CD4-positive, alpha-beta T cell (primary cell): ENCODE measurements at regions not wholly inside any gene's neighbourhood (a gene's known extent, or its start where the extent isn't known, plus 50 kb on each side); places are given as distances from the start of the nearest gene placed in this dataset.

Experiments used
- ATAC-seq: fragments of 200-7000 bp; cut with Tn5 transposase; one replicate; pipeline ENCODE4 v1.10.0; 2022; ENCODE audit warnings: mild to moderate bottlenecking; ENCODE audit not compliant: poor library complexity
- CTCF ChIA-PET: fragments of 350-600 bp; sonication (Branson Sonifier 250); formaldehyde crosslinking; loops from one replicate; lab custom pipeline; 2021; ENCODE audit warnings: antibody characterized with exemption, inconsistent platforms; lab: Charles Lee
- POLR2A ChIA-PET: fragments of 350-600 bp; sonication (Branson Sonifier 250); formaldehyde crosslinking; loops from one replicate; lab custom pipeline; 2021; ENCODE audit warnings: antibody characterized with exemption, inconsistent platforms; lab: Charles Lee
- DNase-seq, 14 experiments: peaks; one replicate each; pipeline ENCODE4 v3.0.0-alpha.2; 2013 to 2020; ENCODE audit warnings: mixed read lengths in 2 of 14
- H3K27ac ChIP-seq, 2 donors: one replicate each; pipeline versions ENCODE4 v1.5.1 to v1.7.0; 2013; ENCODE audit warnings: low read length in 2 of 2, low read depth in 1 of 2, mild to moderate bottlenecking in 1 of 2
- H3K27me3 ChIP-seq, 2 experiments: 1 replicate in 1 of 2; 2 replicates in 1 of 2; pipeline versions ENCODE4 v1.6.1 to v1.7.0; 2013; ENCODE audit warnings: low read length in 2 of 2, control low read depth in 1 of 2, mild to moderate bottlenecking in 1 of 2, moderate library complexity in 1 of 2; ENCODE audit not compliant: insufficient read depth in 2 of 2, control insufficient read depth in 1 of 2
- H3K36me3 ChIP-seq: one replicate; pipeline ENCODE4 v1.6.1; 2013; ENCODE audit warnings: low read length, control low read depth; ENCODE audit not compliant: insufficient read depth
- H3K4me1 ChIP-seq: one replicate; pipeline ENCODE4 v1.6.1; 2013; ENCODE audit warnings: low read length, control low read depth; ENCODE audit not compliant: insufficient read depth
- H3K4me3 ChIP-seq: one replicate; pipeline ENCODE4 v1.5.1; 2013; ENCODE audit warnings: mild to moderate bottlenecking, low read length, moderate library complexity
- H3K9me3 ChIP-seq, 2 experiments: 1 replicate in 1 of 2; 2 replicates in 1 of 2; pipeline versions ENCODE4 v1.6.1 to v1.7.0; 2013; ENCODE audit warnings: low read length in 2 of 2, mild to moderate bottlenecking in 2 of 2, control low read depth in 1 of 2, moderate library complexity in 1 of 2; ENCODE audit not compliant: control insufficient read depth in 1 of 2, insufficient read depth in 1 of 2
- H3K27ac Mint-ChIP-seq: one replicate; pipeline ENCODE4 v1.8.0; 2020; ENCODE audit warnings: mixed read lengths
- H3K27me3 Mint-ChIP-seq: one replicate; pipeline ENCODE4 v1.8.0; 2021; ENCODE audit warnings: mixed read lengths
- H3K36me3 Mint-ChIP-seq: one replicate; pipeline ENCODE4 v1.8.0; 2021; ENCODE audit warnings: low read depth, mixed read lengths
- H3K4me1 Mint-ChIP-seq: one replicate; pipeline ENCODE4 v1.8.0; 2021; ENCODE audit warnings: low read depth, mixed read lengths
- H3K4me3 Mint-ChIP-seq: one replicate; pipeline ENCODE4 v1.8.0; 2020; ENCODE audit warnings: mild to moderate bottlenecking, mixed read lengths
- H3K9me3 Mint-ChIP-seq: one replicate; pipeline ENCODE4 v1.8.0; 2020; ENCODE audit warnings: mixed read lengths
- intact Hi-C, 2 experiments: fragments of 100-400 bp; cut with DNase I in 1 of 2; cut with micrococcal nuclease in 1 of 2; formaldehyde crosslinking; loops; one replicate each; pipeline versions ENCODE4 v1.15.1 to v1.9.0; 2023 to 2025; cut with DNase I, micrococcal nuclease
- TF ChIP-seq, protein P1 (sequence below): fragments of 200-600 bp; IDR thresholded peaks from one replicate; pipeline ENCODE4 v1.8.0; 2022; ENCODE audit warnings: antibody characterized with exemption, mild to moderate bottlenecking

DNA sequence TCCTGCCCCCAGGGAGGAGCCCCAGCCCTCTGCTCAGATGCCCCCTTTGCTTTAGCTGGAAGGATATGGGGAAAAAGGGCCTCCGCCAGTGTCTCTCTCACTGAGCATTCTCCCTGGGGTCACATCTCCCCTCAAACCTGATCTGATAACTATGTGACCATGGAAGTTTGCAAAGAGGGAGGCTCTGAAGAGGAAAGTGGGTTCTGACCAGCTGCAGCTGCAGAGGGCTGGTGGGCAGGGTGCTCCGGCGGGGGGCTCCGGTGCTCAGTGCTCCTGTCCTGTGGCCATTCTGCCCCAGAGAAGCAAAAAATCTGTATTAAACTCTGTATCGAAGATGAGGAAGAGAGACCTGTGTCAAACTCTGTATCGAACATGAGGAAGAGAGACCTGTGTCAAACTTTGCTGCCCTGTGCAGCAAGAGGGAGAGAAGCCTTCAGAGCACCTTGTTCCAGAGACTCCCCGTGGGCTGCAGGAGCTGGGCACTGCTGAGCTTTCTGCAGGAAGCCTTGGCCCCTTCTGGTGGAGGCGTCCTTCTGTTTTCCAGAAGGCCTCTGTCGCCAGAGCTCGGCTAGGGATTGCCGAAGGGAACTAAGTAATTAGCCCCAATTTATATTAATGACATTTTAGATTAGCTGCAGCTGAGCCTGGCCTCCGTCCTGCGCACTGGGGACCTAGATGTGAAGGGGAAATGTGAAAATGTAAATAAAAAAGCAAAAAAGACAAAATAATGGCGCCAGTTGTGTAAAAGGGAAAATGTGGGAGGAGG is 186.2 kb upstream of the C1orf174 start:
- CTCF ChIA-PET: no interaction called here
- TF ChIP-seq, protein P1, sequence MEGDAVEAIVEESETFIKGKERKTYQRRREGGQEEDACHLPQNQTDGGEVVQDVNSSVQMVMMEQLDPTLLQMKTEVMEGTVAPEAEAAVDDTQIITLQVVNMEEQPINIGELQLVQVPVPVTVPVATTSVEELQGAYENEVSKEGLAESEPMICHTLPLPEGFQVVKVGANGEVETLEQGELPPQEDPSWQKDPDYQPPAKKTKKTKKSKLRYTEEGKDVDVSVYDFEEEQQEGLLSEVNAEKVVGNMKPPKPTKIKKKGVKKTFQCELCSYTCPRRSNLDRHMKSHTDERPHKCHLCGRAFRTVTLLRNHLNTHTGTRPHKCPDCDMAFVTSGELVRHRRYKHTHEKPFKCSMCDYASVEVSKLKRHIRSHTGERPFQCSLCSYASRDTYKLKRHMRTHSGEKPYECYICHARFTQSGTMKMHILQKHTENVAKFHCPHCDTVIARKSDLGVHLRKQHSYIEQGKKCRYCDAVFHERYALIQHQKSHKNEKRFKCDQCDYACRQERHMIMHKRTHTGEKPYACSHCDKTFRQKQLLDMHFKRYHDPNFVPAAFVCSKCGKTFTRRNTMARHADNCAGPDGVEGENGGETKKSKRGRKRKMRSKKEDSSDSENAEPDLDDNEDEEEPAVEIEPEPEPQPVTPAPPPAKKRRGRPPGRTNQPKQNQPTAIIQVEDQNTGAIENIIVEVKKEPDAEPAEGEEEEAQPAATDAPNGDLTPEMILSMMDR: no peak
- Histone ChIP-seq H3K9me3 (peaks cover 0 to 35% of the 10 kb centered on the region in 2 experiments), H3K4me3 (no peak overlapping the region), H3K27ac (no peak overlapping the region), H3K36me3 (no peaks in the 10 kb centered on the region), H3K4me1 (no peaks in the 10 kb centered on the region), H3K27me3 (no peaks in the 10 kb centered on the region)
- no peaks in the 10 kb centered on the region for H3K36me3 Mint-ChIP-seq
- no peak overlapping the region for H3K4me3 Mint-ChIP-seq
- intact Hi-C loops: no loop called here
- no peak for DNase-seq
- H3K27ac Mint-ChIP-seq: no peak overlapping the region
- no peak for ATAC-seq
- H3K27me3 Mint-ChIP-seq: no peaks in the 10 kb centered on the region
- no peaks in the 10 kb centered on the region for H3K4me1 Mint-ChIP-seq
- POLR2A ChIA-PET: no interaction called here
- no peaks in the 10 kb centered on the region for H3K9me3 Mint-ChIP-seq

DNA sequence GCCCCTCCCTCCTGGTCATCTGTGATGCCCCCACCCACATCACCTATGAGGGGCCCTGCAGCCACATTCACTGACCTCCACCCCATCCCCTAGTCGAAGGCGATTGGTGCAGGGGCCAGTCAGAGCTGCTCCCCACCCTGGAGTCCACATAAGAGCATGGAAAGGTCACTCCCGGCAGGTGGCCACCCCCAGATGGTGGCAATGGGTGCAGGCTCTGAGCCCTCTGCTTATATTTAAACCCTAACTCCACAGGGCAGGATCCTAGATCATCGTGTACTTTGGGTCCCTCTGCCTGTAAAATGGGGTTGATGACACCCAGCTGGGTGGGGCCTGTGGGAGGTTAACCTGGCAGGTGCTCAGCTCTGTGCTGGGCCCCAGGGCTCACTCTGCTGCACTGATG is 186.8 kb upstream of the C1orf174 start:
- ATAC-seq (no peak), DNase-seq (no peak)
- Mint-ChIP-seq H3K27me3 (no peaks in the 10 kb centered on the region), H3K4me3 (no peak overlapping the region), H3K36me3 (no peaks in the 10 kb centered on the region), H3K27ac (no peak overlapping the region), H3K4me1 (no peaks in the 10 kb centered on the region), H3K9me3 (no peaks in the 10 kb centered on the region)
- Histone ChIP-seq H3K36me3 (no peaks in the 10 kb centered on the region), H3K27ac (no peak overlapping the region), H3K4me1 (no peaks in the 10 kb centered on the region), H3K4me3 (no peak overlapping the region), H3K9me3 (peaks cover 0 to 35% of the 10 kb centered on the region in 2 experiments), H3K27me3 (no peaks in the 10 kb centered on the region)
- intact Hi-C loops: no loop called here
- POLR2A ChIA-PET: no interaction called here
- CTCF ChIA-PET: no interaction called here
- TF ChIP-seq, protein P1: no peak

DNA sequence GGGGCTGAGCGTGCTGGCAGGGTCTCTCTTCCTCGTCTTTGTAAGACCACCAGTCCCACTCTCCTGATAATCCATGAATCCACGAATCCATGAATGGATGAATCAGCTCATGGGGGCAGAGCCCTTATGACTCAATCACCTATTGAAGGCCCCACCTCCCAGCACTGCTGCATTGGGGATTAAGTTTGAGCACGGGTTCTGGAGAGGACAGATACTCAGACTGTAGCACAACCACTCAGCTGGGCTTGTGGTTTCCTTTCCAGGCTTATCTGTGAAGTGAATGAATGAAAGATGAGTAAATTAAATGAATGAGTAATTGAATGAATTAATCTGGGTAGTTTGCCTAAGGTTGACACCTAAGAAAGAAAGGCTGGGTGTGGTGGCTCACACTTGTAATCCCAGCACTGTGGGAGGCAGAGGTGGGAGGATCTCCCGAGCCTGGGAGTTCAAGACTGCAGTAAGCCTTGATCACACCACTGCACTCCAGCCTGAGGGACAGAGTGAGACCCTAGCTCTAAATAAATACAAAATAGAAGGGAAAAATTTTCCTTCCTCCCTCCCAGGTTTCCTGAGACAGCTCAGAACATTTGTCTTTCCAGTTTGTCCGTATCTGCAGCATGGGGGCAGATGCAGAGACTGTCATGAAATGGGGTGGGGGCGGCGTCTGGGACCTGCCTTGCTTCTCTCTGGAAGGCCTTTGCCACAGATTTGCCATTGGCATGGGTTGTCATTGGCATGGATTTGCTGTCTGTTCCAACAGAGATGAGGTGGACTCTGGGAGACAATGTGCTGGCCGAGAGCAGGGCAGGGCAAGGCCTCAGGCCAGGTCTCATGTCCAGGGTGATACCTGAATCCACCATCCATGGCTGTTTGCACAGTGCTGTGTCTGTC is 187.7 kb upstream of the C1orf174 start:
- POLR2A ChIA-PET: no interaction called here
- intact Hi-C loops: no loop called here
- no peaks in the 10 kb centered on the region for H3K27me3 Mint-ChIP-seq

More for the DNA sequence above, 187.7 kb upstream of the C1orf174 start:
- no peak overlapping the region for H3K4me3 Mint-ChIP-seq
- ATAC-seq: no peak
- H3K27ac Mint-ChIP-seq: no peak overlapping the region
- H3K9me3 Mint-ChIP-seq: peaks cover under 1% of the 10 kb centered on the region
- no peaks in the 10 kb centered on the region for H3K36me3 Mint-ChIP-seq
- Histone ChIP-seq H3K27ac (no peak overlapping the region), H3K9me3 (peaks cover 0 to 38% of the 10 kb centered on the region in 2 experiments), H3K4me3 (no peak overlapping the region), H3K27me3 (no peaks in the 10 kb centered on the region), H3K4me1 (no peaks in the 10 kb centered on the region), H3K36me3 (no peaks in the 10 kb centered on the region)
- DNase-seq: no peak
- CTCF ChIA-PET: no interaction called here
- TF ChIP-seq, protein P1: no peak
- no peaks in the 10 kb centered on the region for H3K4me1 Mint-ChIP-seq
